GM23248 (cell line): ENCODE measurements at regions not wholly inside any gene's neighbourhood (a gene's known extent, or its start where the extent isn't known, plus 50 kb on each side); places are given as distances from the start of the nearest gene placed in this dataset.

Experiments used
- EZH2 ChIP-seq: fragments of 200-600 bp; sonication (generic); IDR thresholded peaks from 2 replicates; pipeline ENCODE4 v1.6.1; 2018; ENCODE audit warnings: antibody characterized with exemption, mild to moderate bottlenecking; ENCODE audit not compliant: insufficient read depth, poor library complexity, severe bottlenecking
- EZH2phosphoT487 ChIP-seq: fragments of 200-600 bp; sonication (generic); IDR thresholded peaks from 2 replicates; pipeline ENCODE4 v1.6.1; 2018; ENCODE audit warnings: antibody characterized with exemption, moderate library complexity, mild to moderate bottlenecking, low read depth; ENCODE audit not compliant: insufficient read depth

- TF ChIP-seq EZH2phosphoT487: no peak
- no peak for TF ChIP-seq EZH2
Measured at GRCh38 chr4:146098397-146098796, 77.1 kb upstream of the LSM6 start.
